MM.1S (cell line): ENCODE measurements at regions not wholly inside any gene's neighbourhood (a gene's known extent, or its start where the extent isn't known, plus 50 kb on each side); places are given as distances from the start of the nearest gene placed in this dataset.

Experiments
- CTCF ChIP-seq: fragments of 300-600 bp; sonication (generic); IDR thresholded peaks from 2 replicates; pipeline ENCODE4 v1.5.1; 2016; ENCODE audit warnings: antibody characterized with exemption, low read length, mixed read lengths
- EZH2 ChIP-seq: fragments of 300-600 bp; sonication (generic); optimal IDR thresholded peaks from 2 replicates; pipeline ENCODE3; 2017; ENCODE audit warnings: low read depth, mild to moderate bottlenecking, antibody characterized with exemption, low read length, mixed read lengths
- EZH2phosphoT487 ChIP-seq: fragments of 300-600 bp; sonication (generic); IDR thresholded peaks from 2 replicates; pipeline ENCODE4 v1.6.1; 2018; ENCODE audit warnings: antibody characterized with exemption, low read length

- TF ChIP-seq EZH2, result no peak
- TF ChIP-seq CTCF, result no peak
- no peak for TF ChIP-seq EZH2phosphoT487
Measured at GRCh38 chr11:79794484-79795393, 353.9 kb upstream of the TENM4 start.
